NB4 (cell line): ENCODE measurements at regions not wholly inside any gene's neighbourhood (a gene's known extent, or its start where the extent isn't known, plus 50 kb on each side); places are given as distances from the start of the nearest gene placed in this dataset.

Experiments used
- DNase-seq: peaks from one replicate; pipeline ENCODE4 v3.0.0; 2010; ENCODE audit warnings: low read depth
- H3K4me3 ChIP-seq: one replicate; pipeline ENCODE4 v1.5.1; 2011; ENCODE audit warnings: mild to moderate bottlenecking, low read depth, low read length, moderate library complexity
- MYC ChIP-seq: IDR thresholded peaks from 2 replicates; pipeline ENCODE4 v1.6.1; 2011; ENCODE audit warnings: low read depth, low read length
- POLR2A ChIP-seq: IDR thresholded peaks from 2 replicates; pipeline ENCODE4 v1.6.1; 2011; ENCODE audit warnings: mild to moderate bottlenecking; ENCODE audit not compliant: insufficient read length; ENCODE audit errors: extremely low read depth
- TF ChIP-seq, protein P1 (sequence below): IDR thresholded peaks from 2 replicates; pipeline ENCODE4 v1.6.1; 2011; ENCODE audit warnings: low read depth, low read length
- TF ChIP-seq, protein P2 (sequence below): IDR thresholded peaks from one replicate; pipeline ENCODE4 v1.5.1; 2012; ENCODE audit warnings: low read depth, low read length

DNA sequence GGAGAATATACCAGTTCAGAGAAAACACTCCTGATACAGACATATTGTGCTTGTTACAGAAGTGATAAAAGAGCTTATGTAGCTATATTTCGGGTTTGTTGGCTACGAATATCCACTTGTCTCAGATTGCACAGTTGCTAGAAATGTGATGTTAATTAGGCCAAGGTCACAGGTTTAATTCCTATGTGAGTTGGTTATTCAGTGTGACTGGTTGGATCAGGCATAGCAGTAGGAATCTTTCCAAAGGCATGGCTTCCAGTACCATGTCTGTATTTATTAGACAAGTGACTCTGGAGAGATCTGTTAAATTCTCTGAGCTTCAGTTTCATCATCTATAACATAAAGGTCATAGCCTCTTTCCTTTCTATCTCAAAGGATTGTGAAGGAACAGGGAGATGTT, 152.7 kb upstream of the KITLG start:
- TF ChIP-seq, protein P1, sequence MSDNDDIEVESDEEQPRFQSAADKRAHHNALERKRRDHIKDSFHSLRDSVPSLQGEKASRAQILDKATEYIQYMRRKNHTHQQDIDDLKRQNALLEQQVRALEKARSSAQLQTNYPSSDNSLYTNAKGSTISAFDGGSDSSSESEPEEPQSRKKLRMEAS = no peak
- TF ChIP-seq MYC (no peak), POLR2A (no peak)
- TF ChIP-seq, protein P2, sequence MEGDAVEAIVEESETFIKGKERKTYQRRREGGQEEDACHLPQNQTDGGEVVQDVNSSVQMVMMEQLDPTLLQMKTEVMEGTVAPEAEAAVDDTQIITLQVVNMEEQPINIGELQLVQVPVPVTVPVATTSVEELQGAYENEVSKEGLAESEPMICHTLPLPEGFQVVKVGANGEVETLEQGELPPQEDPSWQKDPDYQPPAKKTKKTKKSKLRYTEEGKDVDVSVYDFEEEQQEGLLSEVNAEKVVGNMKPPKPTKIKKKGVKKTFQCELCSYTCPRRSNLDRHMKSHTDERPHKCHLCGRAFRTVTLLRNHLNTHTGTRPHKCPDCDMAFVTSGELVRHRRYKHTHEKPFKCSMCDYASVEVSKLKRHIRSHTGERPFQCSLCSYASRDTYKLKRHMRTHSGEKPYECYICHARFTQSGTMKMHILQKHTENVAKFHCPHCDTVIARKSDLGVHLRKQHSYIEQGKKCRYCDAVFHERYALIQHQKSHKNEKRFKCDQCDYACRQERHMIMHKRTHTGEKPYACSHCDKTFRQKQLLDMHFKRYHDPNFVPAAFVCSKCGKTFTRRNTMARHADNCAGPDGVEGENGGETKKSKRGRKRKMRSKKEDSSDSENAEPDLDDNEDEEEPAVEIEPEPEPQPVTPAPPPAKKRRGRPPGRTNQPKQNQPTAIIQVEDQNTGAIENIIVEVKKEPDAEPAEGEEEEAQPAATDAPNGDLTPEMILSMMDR = no peak
- no peak for DNase-seq

DNA sequence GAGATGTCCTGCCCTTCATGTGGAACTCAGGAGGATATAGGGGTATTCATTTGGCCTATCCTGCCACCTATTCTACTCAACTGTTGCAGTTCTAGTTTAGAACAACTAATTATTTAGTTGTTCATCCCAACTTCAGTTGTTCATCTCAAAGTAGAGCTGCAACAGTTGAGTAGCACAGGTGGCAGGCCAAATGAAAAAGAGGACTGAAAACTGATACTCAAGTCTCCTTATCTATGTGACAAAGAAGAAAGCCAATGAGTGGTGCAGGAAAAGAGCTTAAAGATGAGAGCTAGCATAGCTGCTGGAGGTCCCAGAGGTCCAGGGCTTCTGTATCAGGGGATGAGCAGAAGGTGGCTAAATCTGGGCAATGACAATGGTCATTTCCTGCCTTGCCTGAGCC, 148.9 kb upstream of the KITLG start:
- no peak for DNase-seq
- TF ChIP-seq, protein P2 = no peak
- TF ChIP-seq, protein P1 = no peak
- no peak for TF ChIP-seq POLR2A
- TF ChIP-seq MYC = no peak
- H3K4me3 ChIP-seq = no peak overlapping the region

More for the DNA sequence above, 152.7 kb upstream of the KITLG start:
- H3K4me3 ChIP-seq = no peak overlapping the region

DNA sequence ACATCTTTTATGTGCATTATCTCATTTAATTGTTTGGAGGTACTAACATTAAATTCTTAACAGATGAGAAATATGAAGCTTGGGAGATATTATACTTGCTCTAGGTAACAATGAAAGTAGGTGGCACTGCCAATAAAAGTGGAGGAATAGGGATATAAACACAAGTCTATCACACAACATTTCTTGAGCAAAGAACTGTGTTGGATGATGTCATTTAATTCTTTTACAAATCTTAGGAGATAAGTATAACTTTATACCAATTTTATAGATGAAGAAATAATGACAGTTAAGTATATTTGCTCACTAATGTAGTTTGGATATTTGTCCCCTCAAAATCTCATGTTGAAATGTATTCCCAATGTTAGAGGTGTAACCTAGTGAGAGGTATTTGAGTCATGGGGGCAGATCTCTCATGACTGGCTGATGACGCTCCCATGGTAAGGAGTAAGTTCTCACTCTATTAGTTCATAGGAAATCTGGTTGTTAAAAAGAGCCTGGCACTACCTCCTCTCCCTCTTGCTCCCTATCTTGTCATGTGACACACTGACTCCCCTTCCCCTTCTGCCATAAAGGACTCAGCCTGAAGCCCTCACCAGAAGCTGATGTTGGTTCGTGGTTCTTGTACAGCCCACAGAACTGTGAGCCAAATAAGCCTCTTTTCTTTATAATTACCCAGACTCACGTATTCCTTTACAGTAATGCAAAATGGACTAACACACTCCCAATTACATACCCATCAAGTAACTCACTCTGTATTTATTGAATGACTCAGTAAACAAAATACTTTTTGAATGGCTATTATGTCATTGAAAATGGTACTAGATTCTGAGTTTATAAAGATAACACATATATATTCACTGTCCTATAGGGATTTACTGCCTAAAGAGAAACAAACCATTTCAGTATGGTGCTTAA, 146.8 kb upstream of the KITLG start:
- TF ChIP-seq, protein P1 = no peak
- TF ChIP-seq POLR2A (no peak), MYC (no peak)
- TF ChIP-seq, protein P2 = no peak
- no peak for DNase-seq
- no peak overlapping the region for H3K4me3 ChIP-seq

DNA sequence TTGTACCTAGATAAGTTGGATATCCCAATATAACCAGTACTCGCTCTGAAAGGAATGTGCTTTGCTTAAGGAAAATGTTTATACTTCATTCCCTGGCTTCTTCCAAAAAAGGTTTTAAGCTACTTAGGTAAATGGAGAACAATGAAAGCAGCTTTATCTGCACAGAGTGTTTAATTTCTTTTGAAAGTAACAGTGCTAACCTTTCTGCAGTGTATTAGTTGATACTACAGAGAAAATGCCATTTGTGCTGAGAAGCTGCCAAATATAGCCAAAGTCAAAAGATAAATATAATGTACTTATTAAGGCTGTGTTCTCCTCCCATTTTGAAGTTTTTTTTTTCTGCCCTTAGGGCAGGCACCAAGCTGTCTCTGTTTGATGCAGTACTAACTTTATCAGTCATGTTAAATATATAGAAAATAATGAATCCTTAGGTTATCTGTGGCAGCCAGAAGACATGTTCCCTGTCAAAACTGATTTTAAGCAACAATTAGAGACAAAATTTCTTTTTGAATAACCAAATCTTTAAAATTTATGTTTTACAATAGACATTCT, 145.4 kb upstream of the KITLG start:
- DNase-seq = no peak
- no peak overlapping the region for H3K4me3 ChIP-seq
- TF ChIP-seq, protein P2 = no peak
- TF ChIP-seq MYC (no peak), POLR2A (no peak)
- TF ChIP-seq, protein P1 = no peak

DNA sequence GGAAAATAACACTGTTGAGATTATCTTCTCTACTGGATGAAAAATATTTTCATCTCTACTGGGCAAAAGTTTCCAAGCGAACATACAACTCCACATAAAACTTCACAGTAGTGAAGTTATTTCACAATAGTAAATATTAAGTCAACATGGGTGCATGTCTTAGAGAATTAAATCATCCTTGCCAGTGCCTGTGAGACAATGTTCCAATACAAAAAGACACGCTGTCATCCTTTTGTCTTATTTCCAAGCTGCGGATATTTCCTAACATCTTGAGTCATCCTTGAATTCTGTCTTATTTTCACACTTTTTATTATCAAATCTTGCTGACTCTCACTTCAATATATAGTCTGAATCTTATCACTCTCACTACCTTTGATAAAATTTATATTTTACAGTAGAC, 142.9 kb upstream of the KITLG start:
- H3K4me3 ChIP-seq = no peak overlapping the region
- TF ChIP-seq POLR2A = no peak
- TF ChIP-seq, protein P1 = no peak
- TF ChIP-seq, protein P2 = no peak
- TF ChIP-seq MYC = no peak
- no peak for DNase-seq
